OCI-LY3 (cell line): ENCODE measurements at regions not wholly inside any gene's neighbourhood (a gene's known extent, or its start where the extent isn't known, plus 50 kb on each side); places are given as distances from the start of the nearest gene placed in this dataset.

Experiments
- CTCF ChIP-seq: fragments of 200-600, 300-600 bp; sonication (generic); IDR thresholded peaks from 2 replicates; pipeline ENCODE4 v1.5.1; 2014; ENCODE audit warnings: antibody characterized with exemption, low read length, low read depth
- EZH2phosphoT487 ChIP-seq: fragments of 200-600 bp; shearing (Covaris generic); IDR thresholded peaks from 2 replicates; pipeline ENCODE4 v1.6.1; 2018; ENCODE audit warnings: antibody characterized with exemption, mixed run types, low read depth

- no peak for TF ChIP-seq EZH2phosphoT487
- no peak for TF ChIP-seq CTCF
Measured at GRCh38 chr6:140462076-140462452, 1087.6 kb upstream of the CITED2 start.
